ENCODE measurements at regions not wholly inside any gene's neighbourhood (a gene's known extent, or its start where the extent isn't known, plus 50 kb on each side); places are given as distances from the start of the nearest gene placed in this dataset.
"Not testable (repeated sequence)": the region's sequence is repeated elsewhere in the genome, so short reads cannot be mapped to it uniquely, and the experiment has no call there.

DNA sequence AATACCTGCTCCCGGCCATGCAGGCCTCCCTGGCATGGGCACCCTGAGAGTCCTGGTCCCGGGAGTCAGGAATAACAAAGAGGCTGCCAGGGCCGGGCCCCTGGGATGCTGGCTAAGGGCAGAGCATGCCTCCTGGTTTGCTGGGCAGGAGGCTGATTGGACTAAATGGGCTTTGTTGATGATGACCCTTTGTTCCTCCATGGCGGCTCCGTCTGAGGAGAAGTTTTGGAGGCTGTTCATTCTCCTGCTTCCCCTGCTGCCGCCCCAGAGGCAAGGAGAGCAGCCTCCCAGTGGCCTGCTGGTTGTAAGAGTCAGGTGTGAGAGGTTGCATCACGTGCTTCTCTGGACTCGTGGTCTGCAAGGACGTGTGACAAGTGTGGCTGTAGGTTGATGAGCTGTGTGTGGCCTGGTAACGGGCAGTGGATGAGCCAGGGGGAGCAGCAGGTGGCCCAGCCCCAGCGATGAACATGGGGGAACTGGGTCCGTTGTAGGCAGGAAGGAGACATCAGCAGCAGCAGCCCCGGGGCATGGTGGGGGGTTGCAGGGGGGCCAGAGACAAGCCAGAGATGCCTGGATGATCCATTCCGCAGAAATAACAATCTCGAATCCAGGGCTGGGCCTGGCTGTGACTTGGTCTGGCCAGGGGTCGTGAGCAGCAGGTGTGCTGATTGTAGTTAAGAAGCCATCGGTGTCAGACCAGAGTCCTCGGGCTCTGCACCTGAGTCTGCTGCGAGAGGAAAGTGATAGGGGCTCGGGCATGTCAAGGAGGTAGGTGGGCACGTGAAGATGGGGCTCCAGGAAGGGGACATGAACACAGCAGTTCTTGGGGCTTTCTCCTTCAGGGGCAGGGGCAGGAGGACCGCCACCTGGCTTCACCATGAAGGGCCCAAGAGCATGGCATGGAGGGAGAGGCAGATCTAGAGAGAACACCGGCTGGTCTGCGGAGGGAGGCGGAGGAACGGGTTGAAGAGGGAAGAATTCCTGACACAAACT is 101.4 kb downstream of the TNFRSF13B start:
- no peak overlapping the region for H3K27ac ChIP-seq (ENCODE audit: low read depth in 1 of 2, low read length in 2 of 2)
- H4K20me1 ChIP-seq (ENCODE audit: insufficient read depth, low read length): no peaks in the 10 kb centered on the region
- H3K27me3 ChIP-seq (ENCODE audit: control insufficient read depth in 2 of 2, insufficient read depth in 2 of 2, low read length in 2 of 2): no peaks in the 10 kb centered on the region
- TF ChIP-seq, protein P1, sequence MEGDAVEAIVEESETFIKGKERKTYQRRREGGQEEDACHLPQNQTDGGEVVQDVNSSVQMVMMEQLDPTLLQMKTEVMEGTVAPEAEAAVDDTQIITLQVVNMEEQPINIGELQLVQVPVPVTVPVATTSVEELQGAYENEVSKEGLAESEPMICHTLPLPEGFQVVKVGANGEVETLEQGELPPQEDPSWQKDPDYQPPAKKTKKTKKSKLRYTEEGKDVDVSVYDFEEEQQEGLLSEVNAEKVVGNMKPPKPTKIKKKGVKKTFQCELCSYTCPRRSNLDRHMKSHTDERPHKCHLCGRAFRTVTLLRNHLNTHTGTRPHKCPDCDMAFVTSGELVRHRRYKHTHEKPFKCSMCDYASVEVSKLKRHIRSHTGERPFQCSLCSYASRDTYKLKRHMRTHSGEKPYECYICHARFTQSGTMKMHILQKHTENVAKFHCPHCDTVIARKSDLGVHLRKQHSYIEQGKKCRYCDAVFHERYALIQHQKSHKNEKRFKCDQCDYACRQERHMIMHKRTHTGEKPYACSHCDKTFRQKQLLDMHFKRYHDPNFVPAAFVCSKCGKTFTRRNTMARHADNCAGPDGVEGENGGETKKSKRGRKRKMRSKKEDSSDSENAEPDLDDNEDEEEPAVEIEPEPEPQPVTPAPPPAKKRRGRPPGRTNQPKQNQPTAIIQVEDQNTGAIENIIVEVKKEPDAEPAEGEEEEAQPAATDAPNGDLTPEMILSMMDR (IDR thresholded peaks at IDR 0.05): no peak
- H3K4me1 Mint-ChIP-seq: no peaks in the 10 kb centered on the region
- H2AFZ ChIP-seq (ENCODE audit: insufficient read depth, low read depth, low read length, poor library complexity, severe bottlenecking): no peak overlapping the region
- H3K4me3 Mint-ChIP-seq: no peak overlapping the region
- H3K4me1 ChIP-seq (ENCODE audit: control insufficient read depth in 1 of 2, insufficient read depth in 2 of 2, low read length in 2 of 2): no peaks in the 10 kb centered on the region
- peaks cover 0 to 2% of the 10 kb centered on the region in 2 donors for H3K9me3 ChIP-seq (replicated peaks in 1 of 2; ENCODE audit: control insufficient read depth in 1 of 2, insufficient read depth in 1 of 2, low read length in 2 of 2)
- no peaks in the 10 kb centered on the region for H3K36me3 ChIP-seq (replicated peaks in 1 of 2; ENCODE audit: control insufficient read depth in 1 of 2, insufficient read depth in 2 of 2, low read length in 2 of 2)
- no peak overlapping the region for H3K9ac ChIP-seq (ENCODE audit: insufficient read depth, low read length, poor library complexity, severe bottlenecking)
- intact Hi-C loops (cut with micrococcal nuclease): loop anchor here in 1 of 2 donors (5.0 kb wide), 1 partner anchor 333 kb away; no protein-coding TSS in a partner anchor
- 85% methylated on average over 18 of the region's 26 CpGs for WGBS (ENCODE audit: insufficient coverage)
- no peaks in the 10 kb centered on the region for H3K79me2 ChIP-seq (ENCODE audit: insufficient read depth, low read length)
- H3K27ac Mint-ChIP-seq: no peak overlapping the region
- H3K27me3 Mint-ChIP-seq (ENCODE audit: low read depth in 3 of 3): peaks cover 0 to 3% (median 3%) of the 10 kb centered on the region in 3 donors
- DNase-seq: no peak
- no peaks in the 10 kb centered on the region for H3K36me3 Mint-ChIP-seq
- H3K9me3 Mint-ChIP-seq: peaks cover 0 to 6% (median 0%) of the 10 kb centered on the region in 7 donors
- no peak overlapping the region for H3K4me3 ChIP-seq (replicated peaks in 1 of 3; ENCODE audit: low read depth in 2 of 3, low read length in 3 of 3)
- H3K4me2 ChIP-seq (replicated peaks; ENCODE audit: extremely low read depth, low read length, poor library complexity, severe bottlenecking): no peak overlapping the region

DNA sequence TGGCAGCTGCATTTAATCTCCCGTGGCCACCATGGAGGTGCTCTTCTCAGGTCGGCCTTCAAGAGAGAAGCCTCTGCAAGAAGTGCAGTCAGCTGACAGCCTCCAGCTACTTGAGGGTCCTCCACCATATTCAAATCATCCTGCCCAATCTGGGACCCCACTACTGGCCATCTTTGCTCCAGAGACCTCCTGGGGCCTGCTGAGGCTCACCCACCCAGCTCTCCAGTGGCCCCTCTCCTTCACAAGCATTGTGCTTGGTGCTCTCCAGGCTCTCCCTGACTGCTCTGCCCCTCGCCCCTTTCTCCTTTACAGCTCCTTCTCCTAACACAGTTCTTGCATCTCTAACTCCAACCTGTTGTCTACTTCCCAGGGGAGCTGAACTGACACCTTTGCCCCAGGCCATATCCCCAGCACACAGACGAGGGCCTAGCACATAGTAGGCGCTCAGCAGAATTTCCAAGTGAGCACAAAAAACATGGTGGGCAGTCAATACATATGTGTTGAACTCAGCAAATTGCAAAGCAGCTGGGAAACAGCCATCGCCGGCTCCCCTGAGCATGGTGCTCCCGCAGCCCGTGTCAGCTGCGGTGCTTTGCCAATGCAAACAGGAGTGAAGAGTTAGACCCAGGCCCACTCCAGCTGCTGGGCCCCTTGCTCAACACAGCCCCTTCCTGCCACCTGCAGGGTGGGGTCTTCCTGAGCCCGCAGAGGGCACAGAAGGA is 102.2 kb downstream of the TNFRSF13B start:
- not testable (repeated sequence) for H3K27me3 ChIP-seq (ENCODE audit: control insufficient read depth in 2 of 2, insufficient read depth in 2 of 2, low read length in 2 of 2); H3K9ac ChIP-seq (ENCODE audit: insufficient read depth, low read length, poor library complexity, severe bottlenecking); H3K79me2 ChIP-seq (ENCODE audit: insufficient read depth, low read length); H3K4me3 ChIP-seq (replicated peaks in 1 of 3; ENCODE audit: low read depth in 2 of 3, low read length in 3 of 3); H3K9me3 ChIP-seq (replicated peaks in 1 of 2; ENCODE audit: control insufficient read depth in 1 of 2, insufficient read depth in 1 of 2, low read length in 2 of 2); H3K4me1 Mint-ChIP-seq; H2AFZ ChIP-seq (ENCODE audit: insufficient read depth, low read depth, low read length, poor library complexity, severe bottlenecking); DNase-seq; H4K20me1 ChIP-seq (ENCODE audit: insufficient read depth, low read length); H3K4me2 ChIP-seq (replicated peaks; ENCODE audit: extremely low read depth, low read length, poor library complexity, severe bottlenecking); H3K4me3 Mint-ChIP-seq; H3K27me3 Mint-ChIP-seq (ENCODE audit: low read depth in 3 of 3); H3K36me3 ChIP-seq (replicated peaks in 1 of 2; ENCODE audit: control insufficient read depth in 1 of 2, insufficient read depth in 2 of 2, low read length in 2 of 2); H3K9me3 Mint-ChIP-seq; H3K27ac ChIP-seq (ENCODE audit: low read depth in 1 of 2, low read length in 2 of 2); H3K4me1 ChIP-seq (ENCODE audit: control insufficient read depth in 1 of 2, insufficient read depth in 2 of 2, low read length in 2 of 2); H3K36me3 Mint-ChIP-seq
- peak overlapping the region in 1 of 7 donors; percentile 10 for H3K27ac Mint-ChIP-seq
- 94% methylated on average over 6 of the region's 11 CpGs for WGBS (ENCODE audit: insufficient coverage)
- intact Hi-C loops (cut with micrococcal nuclease): loop anchor here in 1 of 2 donors (5.0 kb wide), 1 partner anchor 332 kb away; no protein-coding TSS in a partner anchor

DNA sequence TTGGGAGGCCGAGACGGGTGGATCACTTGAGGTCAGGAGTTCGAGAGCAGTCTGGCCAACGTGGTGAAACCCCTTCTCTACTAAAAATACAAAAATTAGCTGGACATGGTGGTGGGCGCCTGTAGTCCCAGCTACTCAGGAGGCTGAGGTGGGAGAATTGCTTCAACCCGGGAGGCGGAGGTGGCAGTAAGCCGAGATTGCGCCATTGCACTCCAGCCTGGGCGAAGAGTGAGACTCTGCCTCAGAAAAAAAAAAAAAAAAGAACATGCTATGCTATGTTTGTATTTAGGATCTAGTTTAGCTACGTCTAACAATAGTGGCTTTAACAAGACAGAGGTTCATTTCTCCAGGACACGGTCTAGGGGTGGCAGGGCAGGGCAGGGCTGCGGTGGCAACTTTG is 103.3 kb downstream of the TNFRSF13B start:
- DNase-seq; H3K36me3 Mint-ChIP-seq; H3K36me3 ChIP-seq (replicated peaks in 1 of 2; ENCODE audit: control insufficient read depth in 1 of 2, insufficient read depth in 2 of 2, low read length in 2 of 2); H3K4me3 Mint-ChIP-seq; H3K9ac ChIP-seq (ENCODE audit: insufficient read depth, low read length, poor library complexity, severe bottlenecking); H3K4me1 ChIP-seq (ENCODE audit: control insufficient read depth in 1 of 2, insufficient read depth in 2 of 2, low read length in 2 of 2); H3K79me2 ChIP-seq (ENCODE audit: insufficient read depth, low read length); H3K27me3 Mint-ChIP-seq (ENCODE audit: low read depth in 3 of 3); H2AFZ ChIP-seq (ENCODE audit: insufficient read depth, low read depth, low read length, poor library complexity, severe bottlenecking); H3K4me1 Mint-ChIP-seq; H4K20me1 ChIP-seq (ENCODE audit: insufficient read depth, low read length); H3K27ac ChIP-seq (ENCODE audit: low read depth in 1 of 2, low read length in 2 of 2); H3K4me3 ChIP-seq (replicated peaks in 1 of 3; ENCODE audit: low read depth in 2 of 3, low read length in 3 of 3); H3K27me3 ChIP-seq (ENCODE audit: control insufficient read depth in 2 of 2, insufficient read depth in 2 of 2, low read length in 2 of 2); H3K27ac Mint-ChIP-seq; H3K4me2 ChIP-seq (replicated peaks; ENCODE audit: extremely low read depth, low read length, poor library complexity, severe bottlenecking); H3K9me3 ChIP-seq (replicated peaks in 1 of 2; ENCODE audit: control insufficient read depth in 1 of 2, insufficient read depth in 1 of 2, low read length in 2 of 2); intact Hi-C loops (cut with micrococcal nuclease); H3K9me3 Mint-ChIP-seq: not testable (repeated sequence)
- 83% methylated on average over 2 of the region's 13 CpGs for WGBS (ENCODE audit: insufficient coverage)

Measured in CD14-positive monocyte (primary cell).